Mesodermal cell (in vitro differentiated cells): ENCODE measurements at regions not wholly inside any gene's neighbourhood (a gene's known extent, or its start where the extent isn't known, plus 50 kb on each side); places are given as distances from the start of the nearest gene placed in this dataset.

Source experiments
- H3K27ac ChIP-seq: 2 replicates; pipeline ENCODE4 v1.7.0; 2013; ENCODE audit warnings: mild to moderate bottlenecking, low read depth, low read length, moderate library complexity; ENCODE audit not compliant: severe bottlenecking
- H3K36me3 ChIP-seq: 2 replicates; pipeline ENCODE4 v1.7.1; 2013; ENCODE audit warnings: mild to moderate bottlenecking, low read length, moderate library complexity; ENCODE audit not compliant: control insufficient read depth, insufficient read depth
- H3K4me1 ChIP-seq: one replicate; pipeline ENCODE4 v1.7.1; 2013; ENCODE audit warnings: mild to moderate bottlenecking, low read length; ENCODE audit not compliant: insufficient read depth, control insufficient read depth, poor library complexity, severe bottlenecking
- H3K4me3 ChIP-seq: 2 replicates; pipeline ENCODE4 v1.7.0; 2013; ENCODE audit warnings: low read length, control low read depth, mild to moderate bottlenecking; ENCODE audit not compliant: insufficient read depth, poor library complexity, severe bottlenecking; ENCODE audit errors: extremely low read depth
- H3K9me3 ChIP-seq: 2 replicates; pipeline ENCODE4 v1.7.1; 2013; ENCODE audit warnings: mild to moderate bottlenecking, low read length, moderate library complexity; ENCODE audit not compliant: control insufficient read depth
- WGBS, 2 experiments: methylation state at CpG; one replicate each; pipeline ENCODE4 v1.1.5; 2013; ENCODE audit warnings: missing lambda C conversion rate in 2 of 2; ENCODE audit not compliant: insufficient coverage in 2 of 2; 5-methylcytosine and 5-hydroxymethylcytosine counted together

DNA sequence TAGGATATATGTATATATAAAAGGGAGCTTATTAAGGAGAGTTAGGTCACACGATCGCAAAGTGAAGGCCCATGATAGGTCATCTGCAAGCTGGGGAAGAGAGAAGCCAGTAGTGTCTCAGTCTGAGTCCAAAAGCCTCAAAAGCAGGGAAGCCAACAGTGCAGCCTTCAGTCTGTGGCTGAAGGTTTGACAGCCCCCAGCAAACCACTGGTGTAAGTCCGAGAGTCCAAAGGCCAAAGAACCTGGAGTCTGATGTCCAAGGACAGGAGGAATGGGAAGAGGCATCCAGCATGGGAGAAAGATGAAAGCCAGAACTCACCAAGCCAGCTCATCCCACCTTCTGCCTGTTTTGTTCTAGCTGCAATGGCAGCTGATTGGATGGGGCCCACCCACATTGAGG is 88.9 kb upstream of the TBX20 start:
- no peak overlapping the region for H3K27ac ChIP-seq
- no peaks in the 10 kb centered on the region for H3K9me3 ChIP-seq
- H3K4me3 ChIP-seq, result no peak overlapping the region
- H3K36me3 ChIP-seq, result no peaks in the 10 kb centered on the region
- no peaks in the 10 kb centered on the region for H3K4me1 ChIP-seq
- WGBS, 2 experiments, result 92 to 100% methylated on average over 3 of the region's 3 CpGs

DNA sequence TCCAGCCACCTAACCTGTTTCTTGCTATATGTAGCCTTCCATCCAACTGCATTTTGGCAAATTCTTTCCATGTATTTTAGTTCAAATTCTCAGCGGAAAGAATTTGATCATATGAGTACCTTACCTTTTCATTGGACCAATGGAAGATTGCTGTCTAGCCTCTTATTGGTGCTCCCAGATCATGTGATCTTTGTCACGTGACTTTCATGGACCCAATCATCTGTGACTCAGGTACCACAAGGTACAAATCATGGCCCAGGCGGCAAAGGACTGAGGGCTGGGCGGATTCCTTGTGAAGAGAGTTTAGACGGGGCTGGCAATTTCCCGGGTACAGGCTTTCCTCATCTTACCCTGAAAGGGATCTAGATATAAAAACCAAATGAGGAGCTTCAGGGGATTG is 85.9 kb upstream of the TBX20 start:
- 93 to 96% methylated on average over 4 to 6 of the region's 6 CpGs for WGBS, 2 experiments
- Histone ChIP-seq H3K36me3 (no peaks in the 10 kb centered on the region), H3K4me3 (no peak overlapping the region), H3K4me1 (no peaks in the 10 kb centered on the region), H3K9me3 (no peaks in the 10 kb centered on the region), H3K27ac (no peak overlapping the region)

DNA sequence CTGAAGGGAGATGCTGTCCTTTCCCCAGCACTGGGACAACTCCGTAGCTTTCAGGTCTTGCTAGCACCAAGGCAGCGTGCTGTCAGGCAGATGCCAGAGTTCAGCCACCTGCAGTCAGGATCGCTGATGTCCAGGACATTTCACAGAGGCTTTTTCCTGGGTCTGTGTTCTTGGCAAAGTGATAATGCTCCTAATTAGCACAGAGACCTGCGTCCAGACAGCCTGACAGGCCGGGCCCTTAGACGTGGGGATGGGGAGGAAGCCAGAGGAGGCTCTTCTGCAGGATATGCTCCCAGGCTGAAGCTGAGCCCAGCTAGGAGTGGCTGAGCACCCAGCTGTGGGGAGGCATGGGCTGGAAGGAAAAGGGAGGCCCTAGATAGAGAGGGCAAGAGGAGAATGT is 82.5 kb upstream of the TBX20 start:
- Histone ChIP-seq H3K4me1 (peaks cover 10% of the 10 kb centered on the region), H3K27ac (peak overlapping the region; percentile 18), H3K4me3 (no peak overlapping the region), H3K36me3 (no peaks in the 10 kb centered on the region), H3K9me3 (no peaks in the 10 kb centered on the region)
- WGBS, 2 experiments, result 58 to 78% methylated on average over 6 of the region's 6 CpGs

DNA sequence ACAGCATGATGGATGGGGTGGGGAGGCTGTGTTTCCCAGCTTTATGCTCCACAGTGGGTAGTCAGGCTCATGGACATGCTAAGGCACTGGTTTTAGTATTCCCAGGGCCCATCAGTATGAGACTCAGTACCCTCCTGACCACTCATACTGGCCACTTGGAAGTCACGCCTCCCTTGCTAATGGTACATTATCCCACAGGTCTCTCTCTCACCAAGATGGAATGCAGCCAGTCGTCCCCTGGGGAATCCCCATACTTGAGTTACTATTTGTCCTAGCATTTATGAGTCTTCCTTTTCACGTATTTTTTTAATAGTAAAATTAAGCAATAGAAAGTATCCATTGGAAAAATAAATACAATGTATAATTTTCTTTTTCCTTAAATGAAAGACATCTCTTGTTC is 80.6 kb upstream of the TBX20 start:
- no peak overlapping the region for H3K27ac ChIP-seq
- H3K36me3 ChIP-seq, result no peaks in the 10 kb centered on the region
- H3K9me3 ChIP-seq, result no peaks in the 10 kb centered on the region
- 86 to 100% methylated on average over 1 of the region's 3 CpGs for WGBS, 2 experiments
- peaks cover 10% of the 10 kb centered on the region for H3K4me1 ChIP-seq
- H3K4me3 ChIP-seq, result no peak overlapping the region

DNA sequence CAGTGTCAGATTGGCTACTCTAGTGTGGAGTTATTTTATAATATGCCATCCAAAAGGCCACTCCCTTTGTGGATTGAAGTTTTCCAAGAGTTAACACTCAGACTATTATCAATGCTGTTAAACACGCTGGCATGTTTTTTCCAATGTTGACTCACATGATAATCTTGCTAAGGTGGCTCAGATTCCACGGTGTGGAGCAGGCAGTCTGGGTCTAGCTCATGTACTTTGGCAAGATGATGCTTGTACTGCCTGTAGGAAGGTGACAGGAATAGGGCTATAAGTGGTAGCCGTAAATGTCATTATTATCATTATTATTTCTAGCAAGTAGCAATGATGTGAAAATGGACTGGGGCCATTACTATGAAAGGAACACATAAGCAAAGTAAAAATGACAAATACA is 79.4 kb upstream of the TBX20 start:
- H3K4me1 ChIP-seq, result peaks cover 10% of the 10 kb centered on the region
- no peak overlapping the region for H3K4me3 ChIP-seq
- no peaks in the 10 kb centered on the region for H3K36me3 ChIP-seq
- H3K9me3 ChIP-seq, result no peaks in the 10 kb centered on the region
- 81 to 100% methylated on average over 2 of the region's 3 CpGs for WGBS, 2 experiments
- H3K27ac ChIP-seq, result no peak overlapping the region

DNA sequence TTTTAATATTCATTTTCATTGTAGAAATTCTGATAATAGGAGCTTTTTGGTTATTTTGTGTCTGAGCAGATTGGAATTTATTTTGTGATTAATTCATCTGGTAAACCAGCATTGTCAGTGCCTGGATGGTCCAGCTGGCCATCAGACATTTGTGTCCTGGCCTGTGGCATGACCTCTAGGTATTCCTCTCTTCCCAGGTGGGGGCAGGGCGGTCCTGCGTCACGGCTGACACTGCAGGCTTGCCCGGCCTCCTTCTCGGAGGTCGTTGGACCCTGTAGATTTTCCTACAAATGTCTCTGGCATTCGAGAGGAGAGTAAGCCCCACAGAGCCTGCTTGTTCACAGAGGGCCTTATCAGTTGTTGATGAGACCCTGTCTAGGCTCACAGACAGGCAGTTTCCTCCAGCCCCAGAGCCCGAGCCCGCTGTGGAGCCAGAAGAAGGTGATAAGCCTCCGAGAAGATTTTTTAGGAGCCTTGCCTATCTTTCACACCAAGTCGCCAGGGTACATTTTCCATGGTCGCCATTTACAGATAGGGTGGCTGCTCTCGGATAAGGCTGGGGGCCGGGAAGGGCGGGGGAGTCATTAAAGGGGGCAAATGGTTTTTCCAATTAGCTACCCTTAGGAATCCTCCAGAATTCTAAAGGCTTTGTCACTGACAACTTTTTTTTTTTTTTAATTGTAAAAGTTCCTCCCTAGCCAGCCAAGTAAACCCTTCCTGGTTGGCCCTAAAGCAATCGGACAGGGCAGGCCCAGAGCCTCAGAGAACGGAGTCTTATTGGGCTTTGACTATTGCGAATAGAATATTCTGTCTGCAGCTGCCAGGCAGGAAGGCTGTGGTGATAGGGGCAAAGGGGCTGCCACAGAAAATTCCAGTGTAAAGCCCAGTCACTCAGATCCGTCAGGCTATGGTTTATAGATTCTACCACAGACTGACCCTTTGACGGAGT is 78.1 kb upstream of the TBX20 start:
- Histone ChIP-seq H3K27ac (peak overlapping the region; percentile 89), H3K4me1 (peaks cover 10% of the 10 kb centered on the region), H3K36me3 (no peaks in the 10 kb centered on the region), H3K9me3 (no peaks in the 10 kb centered on the region), H3K4me3 (no peak overlapping the region)
- WGBS, 2 experiments, result 38 to 43% methylated on average over 14 to 17 of the region's 20 CpGs

DNA sequence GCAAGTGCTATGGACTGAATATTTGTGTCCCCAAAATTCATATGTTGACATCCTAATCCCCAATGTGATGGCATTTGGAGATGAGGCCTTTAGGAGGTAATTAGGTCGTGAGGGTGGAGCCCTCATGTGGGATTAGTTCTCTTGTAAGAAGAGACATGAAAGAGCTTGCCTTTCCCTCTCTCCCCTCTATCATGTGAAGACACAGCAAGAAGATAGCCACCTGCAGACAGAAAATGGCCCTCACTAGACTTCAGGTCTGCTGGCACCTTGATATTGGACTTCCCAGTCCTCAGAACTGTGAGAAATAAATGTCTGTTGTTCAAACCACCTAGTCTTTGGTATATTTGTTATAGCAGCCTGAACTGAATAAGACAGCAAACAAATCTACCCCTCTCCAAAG is 75.1 kb upstream of the TBX20 start:
- H3K36me3 ChIP-seq, result no peaks in the 10 kb centered on the region
- no peaks in the 10 kb centered on the region for H3K9me3 ChIP-seq
- no CpG with 5 or more reads among the region's 1 CpG for WGBS, 2 experiments
- H3K4me3 ChIP-seq, result no peak overlapping the region
- peaks cover 10% of the 10 kb centered on the region for H3K4me1 ChIP-seq
- no peak overlapping the region for H3K27ac ChIP-seq

DNA sequence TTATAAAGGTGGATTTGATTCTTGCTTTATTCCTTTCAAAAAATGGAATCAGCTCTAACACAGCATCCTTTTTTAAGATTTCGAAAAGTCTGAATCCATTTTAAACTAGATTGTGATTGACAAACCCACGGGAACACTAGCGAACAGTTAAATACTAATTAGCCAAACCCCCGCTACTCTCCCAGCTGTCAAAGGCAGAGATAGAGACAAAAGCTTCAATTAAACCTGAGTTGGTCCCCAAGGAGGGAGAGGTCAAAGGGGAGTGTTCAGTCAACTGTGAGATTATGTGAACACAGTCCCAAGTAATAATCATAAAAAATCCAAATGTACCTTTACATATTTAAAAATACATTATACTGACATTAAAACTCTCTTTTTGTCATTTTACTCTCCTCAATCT is 65.7 kb upstream of the TBX20 start:
- Histone ChIP-seq H3K9me3 (no peaks in the 10 kb centered on the region), H3K27ac (no peak overlapping the region), H3K4me3 (no peak overlapping the region), H3K4me1 (no peaks in the 10 kb centered on the region), H3K36me3 (no peaks in the 10 kb centered on the region)
- WGBS, 2 experiments, result 100% methylated on average over 1 of the region's 4 CpGs

DNA sequence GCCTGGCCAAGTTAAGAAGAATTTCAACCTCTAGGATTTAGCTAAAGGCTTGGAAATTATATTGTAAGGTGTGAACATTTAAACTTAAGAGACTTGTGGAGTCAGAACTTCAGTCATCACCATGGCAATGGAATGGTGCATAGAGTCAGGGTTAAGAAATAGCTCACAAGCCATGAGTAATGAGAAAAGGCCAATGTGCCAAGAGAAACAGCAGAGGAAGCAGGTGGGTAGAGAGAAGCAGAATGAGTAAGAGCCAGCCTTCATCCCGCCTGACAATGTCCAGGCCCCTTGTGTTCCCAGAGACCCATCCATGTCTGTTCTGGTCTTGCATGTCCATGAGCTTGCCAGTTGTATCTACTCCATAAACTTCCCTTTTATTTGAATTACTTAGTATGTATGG is 62.6 kb upstream of the TBX20 start:
- no peaks in the 10 kb centered on the region for H3K36me3 ChIP-seq
- no peaks in the 10 kb centered on the region for H3K9me3 ChIP-seq
- WGBS, 2 experiments, result no CpG with 5 or more reads among the region's 1 CpG
- H3K4me1 ChIP-seq, result no peaks in the 10 kb centered on the region
- H3K27ac ChIP-seq, result no peak overlapping the region
- no peak overlapping the region for H3K4me3 ChIP-seq

DNA sequence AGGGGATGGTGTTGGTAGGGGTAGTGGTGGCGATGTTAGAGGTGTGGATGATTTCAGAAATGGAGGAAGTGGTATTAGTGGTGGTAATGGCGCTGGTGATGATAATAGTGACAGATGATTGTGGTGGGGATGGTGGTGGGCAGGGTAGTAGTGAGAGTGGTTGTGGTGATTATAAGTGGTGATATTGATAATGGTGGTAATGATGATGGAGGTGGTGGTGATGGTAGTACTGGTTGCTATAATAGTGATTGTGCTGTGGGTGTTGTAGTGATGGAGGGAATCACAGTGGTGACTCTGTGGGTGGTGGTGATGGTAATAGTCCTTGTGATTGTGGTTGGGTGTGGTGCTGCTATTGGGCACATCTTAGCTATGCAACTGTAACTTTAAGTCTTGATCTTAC is 61.6 kb upstream of the TBX20 start:
- Histone ChIP-seq H3K27ac (no peak overlapping the region), H3K4me3 (no peak overlapping the region), H3K9me3 (no peaks in the 10 kb centered on the region), H3K4me1 (no peaks in the 10 kb centered on the region), H3K36me3 (no peaks in the 10 kb centered on the region)
- WGBS, 2 experiments, result 94 to 95% methylated on average over 2 of the region's 2 CpGs

DNA sequence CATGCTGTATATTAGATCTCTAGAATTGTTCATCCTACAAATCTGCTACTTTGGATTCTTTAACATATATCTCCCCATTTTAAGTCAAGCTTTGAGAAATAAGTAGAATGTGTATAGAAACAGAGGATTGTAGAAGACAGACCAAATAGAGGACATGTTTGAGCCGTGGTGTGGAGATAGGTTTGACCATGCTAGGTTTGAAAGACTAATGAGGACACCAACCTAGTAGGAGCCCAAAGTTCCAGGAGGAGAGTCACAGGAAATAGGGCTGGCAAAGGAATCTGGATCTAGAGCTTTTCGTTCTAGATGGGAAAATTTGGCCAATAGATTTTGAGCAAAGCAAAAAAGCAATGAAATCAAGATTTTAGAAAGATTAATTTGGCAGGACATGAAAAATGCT is 60.5 kb upstream of the TBX20 start:
- 95 to 97% methylated on average over 2 of the region's 2 CpGs for WGBS, 2 experiments
- Histone ChIP-seq H3K4me1 (no peaks in the 10 kb centered on the region), H3K4me3 (no peak overlapping the region), H3K27ac (no peak overlapping the region), H3K9me3 (no peaks in the 10 kb centered on the region), H3K36me3 (no peaks in the 10 kb centered on the region)
